ENCODE measurements at regions not wholly inside any gene's neighbourhood (a gene's known extent, or its start where the extent isn't known, plus 50 kb on each side); places are given as distances from the start of the nearest gene placed in this dataset.

- Histone ChIP-seq H3K4me3 (ENCODE audit: low read length) (no peak overlapping the region), H3K9me3 (ENCODE audit: low read length) (no peaks in the 10 kb centered on the region)
- TF ChIP-seq TAF1 (IDR thresholded peaks at IDR 0.05; ENCODE audit: low read depth) (no peak), REST (IDR thresholded peaks at IDR 0.05; ENCODE audit: borderline replicate concordance) (no peak), RAD21 (conservative IDR thresholded peaks at IDR 0.05) (no peak)
These were observed 140.7 kb upstream of the SMIM31 start for GRCh38 chr4:164613256-164613655.

GRCh38 chr4:164613792-164614191 is 140.1 kb upstream of the SMIM31 start:
- no peaks in the 10 kb centered on the region for H3K36me3 ChIP-seq (ENCODE audit: insufficient read depth, low read length)
- no peaks in the 10 kb centered on the region for H3K79me2 ChIP-seq (replicated peaks; ENCODE audit: insufficient read depth, low read length)
- no peak overlapping the region for H3K9ac ChIP-seq (ENCODE audit: low read length)
- no peak overlapping the region for H2AFZ ChIP-seq (ENCODE audit: low read depth, low read length)
- H4K20me1 ChIP-seq (ENCODE audit: insufficient read depth), result no peaks in the 10 kb centered on the region
- no peaks in the 10 kb centered on the region for H3K9me3 ChIP-seq (ENCODE audit: low read length)
- H3F3A ChIP-seq (ENCODE audit: insufficient read depth, low read length, poor library complexity, severe bottlenecking), result no peaks in the 10 kb centered on the region
- no peak overlapping the region for H3K4me3 ChIP-seq (ENCODE audit: low read length)
- H3K4me2 ChIP-seq (ENCODE audit: low read length), result no peak overlapping the region
- no peak overlapping the region for H3K27ac ChIP-seq (ENCODE audit: low read length)
- H3K27me3 ChIP-seq (ENCODE audit: insufficient read depth, low read depth, low read length), result no peaks in the 10 kb centered on the region
- no peaks in the 10 kb centered on the region for H3K9me2 ChIP-seq (ENCODE audit: insufficient read depth, low read length)
- TF ChIP-seq RAD21 (conservative IDR thresholded peaks at IDR 0.05) (no peak), TAF1 (IDR thresholded peaks at IDR 0.05; ENCODE audit: low read depth) (no peak), EZH2 (IDR thresholded peaks at IDR 0.05; ENCODE audit: borderline replicate concordance, insufficient read depth, low read length, poor library complexity, severe bottlenecking) (no peak), POLR2AphosphoS5 (IDR thresholded peaks at IDR 0.05) (no peak), EP300 (conservative IDR thresholded peaks at IDR 0.05; ENCODE audit: poor library complexity, severe bottlenecking) (no peak), MXI1 (conservative IDR thresholded peaks at IDR 0.05; ENCODE audit: poor library complexity, severe bottlenecking) (no peak), SMC3 (conservative IDR thresholded peaks at IDR 0.05; ENCODE audit: poor library complexity) (no peak), CTCF (IDR thresholded peaks at IDR 0.05; ENCODE audit: poor library complexity, severe bottlenecking) (no peak)

More at GRCh38 chr4:164613256-164613655, 140.7 kb upstream of the SMIM31 start:
- H3K4me2 ChIP-seq (ENCODE audit: low read length), result no peak overlapping the region
- no peak overlapping the region for H3K27ac ChIP-seq (ENCODE audit: low read length)
- H3F3A ChIP-seq (ENCODE audit: insufficient read depth, low read length, poor library complexity, severe bottlenecking), result no peaks in the 10 kb centered on the region
- H3K36me3 ChIP-seq (ENCODE audit: insufficient read depth, low read length), result no peaks in the 10 kb centered on the region
- H3K9ac ChIP-seq (ENCODE audit: low read length), result no peak overlapping the region
- H2AFZ ChIP-seq (ENCODE audit: low read depth, low read length), result no peak overlapping the region
- no peaks in the 10 kb centered on the region for H3K79me2 ChIP-seq (replicated peaks; ENCODE audit: insufficient read depth, low read length)
- no peaks in the 10 kb centered on the region for H3K27me3 ChIP-seq (ENCODE audit: insufficient read depth, low read depth, low read length)
- H3K9me2 ChIP-seq (ENCODE audit: insufficient read depth, low read length), result no peaks in the 10 kb centered on the region
- no peaks in the 10 kb centered on the region for H4K20me1 ChIP-seq (ENCODE audit: insufficient read depth)

- Histone ChIP-seq H4K20me1 (ENCODE audit: insufficient read depth) (no peaks in the 10 kb centered on the region), H2AFZ (ENCODE audit: low read depth, low read length) (no peak overlapping the region), H3K4me3 (ENCODE audit: low read length) (no peak overlapping the region), H3K79me2 (replicated peaks; ENCODE audit: insufficient read depth, low read length) (no peaks in the 10 kb centered on the region), H3K9ac (ENCODE audit: low read length) (no peak overlapping the region), H3K9me2 (ENCODE audit: insufficient read depth, low read length) (no peaks in the 10 kb centered on the region), H3K27ac (ENCODE audit: low read length) (no peak overlapping the region), H3F3A (ENCODE audit: insufficient read depth, low read length, poor library complexity, severe bottlenecking) (no peaks in the 10 kb centered on the region), H3K9me3 (ENCODE audit: low read length) (no peaks in the 10 kb centered on the region), H3K27me3 (ENCODE audit: insufficient read depth, low read depth, low read length) (no peaks in the 10 kb centered on the region), H3K36me3 (ENCODE audit: insufficient read depth, low read length) (no peaks in the 10 kb centered on the region), H3K4me2 (ENCODE audit: low read length) (no peak overlapping the region)
- no peak for TF ChIP-seq REST (IDR thresholded peaks at IDR 0.05; ENCODE audit: borderline replicate concordance)
These were observed 139.6 kb upstream of the SMIM31 start for GRCh38 chr4:164614329-164614728.
